ENCODE measurements at regions not wholly inside any gene's neighbourhood (a gene's known extent, or its start where the extent isn't known, plus 50 kb on each side); places are given as distances from the start of the nearest gene placed in this dataset.

- Histone ChIP-seq H3K27ac (no peak overlapping the region), H3K4me2 (no peak overlapping the region), H3K4me3 (no peak overlapping the region), H3K9me3 (no peaks in the 10 kb centered on the region), H3K4me1 (no peaks in the 10 kb centered on the region)
- DNase-seq (ENCODE audit: low read depth in 1 of 2, low spot score in 1 of 2) = no peak
- ATAC-seq = no peak
- TF ChIP-seq RNF2 (IDR thresholded peaks at IDR 0.05; ENCODE audit: borderline replicate concordance, low read depth) (no peak), KDM1A (IDR thresholded peaks at IDR 0.05; ENCODE audit: low read depth) (no peak), HOXB5 (CRISPR knock-in tag; IDR thresholded peaks at IDR 0.05) (no peak), CHD4 (IDR thresholded peaks at IDR 0.05; ENCODE audit: borderline replicate concordance) (no peak), MAFK (IDR thresholded peaks at IDR 0.05; ENCODE audit: partially characterized antibody) (no peak), NPAS2 (CRISPR knock-in tag; IDR thresholded peaks at IDR 0.05; ENCODE audit: borderline replicate concordance) (no peak), KDM5A (IDR thresholded peaks at IDR 0.05) (no peak), JUN (IDR thresholded peaks at IDR 0.05) (no peak), RCOR1 (IDR thresholded peaks at IDR 0.05; ENCODE audit: low read depth, low read length) (no peak), NFE2L2 (conservative IDR thresholded peaks at IDR 0.05; ENCODE audit: low read length) (no peak), PHF8 (IDR thresholded peaks at IDR 0.05; ENCODE audit: borderline replicate concordance, low read depth) (no peak), NR3C1 (IDR thresholded peaks at IDR 0.05) (no peak), ZSCAN20 (CRISPR knock-in tag; IDR thresholded peaks at IDR 0.05) (no peak), CTCF (IDR thresholded peaks at IDR 0.05) (no peak), BHLHE40 (IDR thresholded peaks at IDR 0.05; ENCODE audit: low read depth, low read length) (no peak)
- FAIRE-seq = no peak
- 60% methylated on average over 4 of the region's 4 CpGs for WGBS (ENCODE audit: missing lambda C conversion rate)
- POLR2A ChIA-PET = no interaction called here
- CTCF ChIA-PET = interaction anchor here (1.9 kb wide), 1 partner anchor 40 kb away, joined by 6 read pairs; no protein-coding TSS in a partner anchor
Measured at GRCh38 chr10:89069589-89069988, 79.0 kb downstream of the FAS start.
